Liver (tissue), 8 donors: ENCODE measurements at regions not wholly inside any gene's neighbourhood (a gene's known extent, or its start where the extent isn't known, plus 50 kb on each side); places are given as distances from the start of the nearest gene placed in this dataset.

Source experiments
- DNase-seq: peaks from one replicate; pipeline ENCODE4 v3.0.0-alpha.2; 2017; ENCODE audit warnings: low spot score
- H3K27ac ChIP-seq, 2 donors: one replicate each; pipeline ENCODE4 v1.7.0; 2013; ENCODE audit warnings: inconsistent platforms in 2 of 2, low read length in 2 of 2, control low read depth in 1 of 2, low read depth in 1 of 2, mild to moderate bottlenecking in 1 of 2
- H3K27me3 ChIP-seq, 4 donors: one replicate each; pipeline versions ENCODE4 v1.6.1 to v1.7.0; 2013; ENCODE audit warnings: low read length in 3 of 4, inconsistent platforms in 1 of 4, mild to moderate bottlenecking in 1 of 4, moderate library complexity in 1 of 4; ENCODE audit not compliant: control insufficient read depth in 4 of 4, insufficient read depth in 4 of 4
- H3K36me3 ChIP-seq, 4 donors: one replicate each; pipeline versions ENCODE4 v1.6.1 to v1.7.0; 2013; ENCODE audit warnings: low read length in 3 of 4, mild to moderate bottlenecking in 3 of 4, low read depth in 1 of 4, moderate library complexity in 1 of 4; ENCODE audit not compliant: control insufficient read depth in 4 of 4, insufficient read depth in 3 of 4
- H3K4me1 ChIP-seq, 4 donors: one replicate each; pipeline versions ENCODE4 v1.6.1 to v1.7.0; 2013; ENCODE audit warnings: low read length in 3 of 4, mild to moderate bottlenecking in 3 of 4, moderate library complexity in 1 of 4; ENCODE audit not compliant: control insufficient read depth in 4 of 4, insufficient read depth in 4 of 4
- H3K4me3 ChIP-seq, 3 donors: one replicate each; pipeline versions ENCODE4 v1.6.1 to v1.7.0; 2013; ENCODE audit warnings: low read length in 3 of 3, control low read depth in 1 of 3, low read depth in 1 of 3, mild to moderate bottlenecking in 1 of 3
- H3K9ac ChIP-seq, 2 donors: one replicate each; pipeline ENCODE4 v1.7.0; 2013; ENCODE audit warnings: low read length in 2 of 2, mild to moderate bottlenecking in 2 of 2, moderate library complexity in 2 of 2, control low read depth in 1 of 2, low read depth in 1 of 2
- H3K9me3 ChIP-seq, 4 donors: one replicate each; pipeline versions ENCODE4 v1.6.1 to v1.7.0; 2013; ENCODE audit warnings: low read length in 3 of 4; ENCODE audit not compliant: control insufficient read depth in 4 of 4
- CTCF ChIP-seq: fragments of 150-350 bp; IDR thresholded peaks from 2 replicates; pipeline ENCODE4 v1.5.1; 2017; ENCODE audit warnings: improper control_type of control experiment, low read depth, low read length; ENCODE audit not compliant: missing input control
- EGR1 ChIP-seq, 2 donors: IDR thresholded peaks; 2 replicates each; pipeline ENCODE4 v1.6.1; 2016 to 2018; ENCODE audit warnings: antibody characterized with exemption in 2 of 2, low read depth in 2 of 2
- FOXA1 ChIP-seq: IDR thresholded peaks from 2 replicates; pipeline ENCODE4 v1.6.1; 2016; ENCODE audit warnings: antibody characterized with exemption
- FOXA2 ChIP-seq: IDR thresholded peaks from 2 replicates; pipeline ENCODE4 v1.6.1; 2016; ENCODE audit warnings: antibody characterized with exemption
- GABPA ChIP-seq, 2 donors: IDR thresholded peaks in 1 of 2; conservative IDR thresholded peaks in 1 of 2; 2 replicates each; pipeline ENCODE4 v1.6.1; 2016; ENCODE audit warnings: antibody characterized with exemption in 2 of 2, mild to moderate bottlenecking in 1 of 2, moderate library complexity in 1 of 2
- HNF4A ChIP-seq, 2 donors: conservative IDR thresholded peaks; 2 replicates each; pipeline ENCODE4 v1.6.1; 2016; ENCODE audit warnings: antibody characterized with exemption in 2 of 2, mild to moderate bottlenecking in 2 of 2
- HNF4G ChIP-seq: IDR thresholded peaks from 2 replicates; pipeline ENCODE4 v1.6.1; 2016; ENCODE audit warnings: antibody characterized with exemption
- JUND ChIP-seq, 2 donors: IDR thresholded peaks; 2 replicates each; pipeline ENCODE4 v1.6.1; 2016; ENCODE audit warnings: antibody characterized with exemption in 2 of 2
- MAX ChIP-seq: IDR thresholded peaks from 2 replicates; pipeline ENCODE4 v1.6.1; 2016; ENCODE audit warnings: antibody characterized with exemption
- NR2F2 ChIP-seq: IDR thresholded peaks from 2 replicates; pipeline ENCODE4 v1.6.1; 2016; ENCODE audit warnings: antibody characterized with exemption
- RAD21 ChIP-seq, 2 donors: IDR thresholded peaks; 2 replicates each; pipeline ENCODE4 v1.6.1; 2016; ENCODE audit warnings: antibody characterized with exemption in 2 of 2, mild to moderate bottlenecking in 2 of 2
- REST ChIP-seq: IDR thresholded peaks from 2 replicates; pipeline ENCODE4 v1.6.1; 2016; ENCODE audit warnings: antibody characterized with exemption, mild to moderate bottlenecking
- RXRA ChIP-seq, 2 donors: IDR thresholded peaks; 2 replicates each; pipeline ENCODE4 v1.6.1; 2017 to 2018; ENCODE audit warnings: antibody characterized with exemption in 2 of 2, mild to moderate bottlenecking in 1 of 2
- SP1 ChIP-seq: IDR thresholded peaks from 2 replicates; pipeline ENCODE4 v1.6.1; 2018; ENCODE audit warnings: antibody characterized with exemption, mild to moderate bottlenecking
- TAF1 ChIP-seq: conservative IDR thresholded peaks from 2 replicates; pipeline ENCODE4 v1.6.1; 2016; ENCODE audit warnings: antibody characterized with exemption, mild to moderate bottlenecking
- YY1 ChIP-seq: IDR thresholded peaks from 2 replicates; pipeline ENCODE4 v1.6.1; 2016; ENCODE audit warnings: antibody characterized with exemption, mild to moderate bottlenecking
- WGBS: extraction: QIAGEN DNeasy Blood & Tissue Kit; methylation state at CpG from one replicate; pipeline ENCODE4 v1.1.7; 2013; 5-methylcytosine and 5-hydroxymethylcytosine counted together
- TF ChIP-seq, protein P1 (sequence below): IDR thresholded peaks from 2 replicates; pipeline ENCODE4 v1.6.1; 2016; ENCODE audit warnings: antibody characterized with exemption
- TF ChIP-seq, protein P2 (sequence below): IDR thresholded peaks from 2 replicates; pipeline ENCODE4 v1.6.1; 2016; ENCODE audit warnings: antibody characterized with exemption
- donor health status: healthy.
- donor health status: healthy.
- donor health status: healthy.
- donor health status: healthy.
- donor health status: healthy.

- Histone ChIP-seq H3K27me3 (peaks cover 0 to 3% (median 0%) of the 10 kb centered on the region in 4 donors), H3K9ac (no peak overlapping the region), H3K9me3 (no peaks in the 10 kb centered on the region), H3K4me1 (no peaks in the 10 kb centered on the region), H3K27ac (no peak overlapping the region), H3K4me3 (no peak overlapping the region), H3K36me3 (no peaks in the 10 kb centered on the region)
- DNase-seq, result no peak
- 75% methylated on average over 6 of the region's 6 CpGs for WGBS
- no peak for TF ChIP-seq MAX
These were observed 94.9 kb upstream of the TMPO start for GRCh38 chr12:98420461-98420860.

DNA sequence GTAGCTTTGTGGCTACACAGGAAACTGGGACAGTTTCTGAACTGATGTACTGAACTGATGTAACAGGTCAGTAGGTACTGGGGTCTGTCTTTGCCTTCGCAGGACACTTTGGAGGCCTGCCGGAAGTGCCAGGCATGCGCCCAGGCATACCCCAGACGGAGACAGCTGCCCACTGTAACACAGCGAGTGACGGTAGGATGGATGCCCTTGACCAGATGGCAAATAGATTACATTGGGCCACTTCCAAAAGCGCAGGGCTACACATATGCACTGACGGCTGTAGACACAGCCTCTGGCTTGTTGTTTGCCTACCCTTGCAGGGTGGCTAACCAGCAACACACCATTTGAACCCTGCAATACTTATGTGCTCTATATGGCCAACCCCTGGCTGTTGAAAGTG is 94.1 kb upstream of the TMPO start:
- Histone ChIP-seq H3K4me3 (no peak overlapping the region), H3K27ac (no peak overlapping the region), H3K27me3 (no peaks in the 10 kb centered on the region), H3K4me1 (no peaks in the 10 kb centered on the region), H3K9ac (no peak overlapping the region), H3K36me3 (no peaks in the 10 kb centered on the region), H3K9me3 (no peaks in the 10 kb centered on the region)
- 92% methylated on average over 8 of the region's 8 CpGs for WGBS
- no peak for TF ChIP-seq NR2F2
- no peak for TF ChIP-seq HNF4A (conservative IDR thresholded peaks at IDR 0.05)
- TF ChIP-seq RAD21 (IDR thresholded peaks at IDR 0.05), result no peak
- TF ChIP-seq CTCF, result no peak
- TF ChIP-seq, protein P1, sequence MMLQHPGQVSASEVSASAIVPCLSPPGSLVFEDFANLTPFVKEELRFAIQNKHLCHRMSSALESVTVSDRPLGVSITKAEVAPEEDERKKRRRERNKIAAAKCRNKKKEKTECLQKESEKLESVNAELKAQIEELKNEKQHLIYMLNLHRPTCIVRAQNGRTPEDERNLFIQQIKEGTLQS, result no peak
- TF ChIP-seq FOXA2, result no peak
- TF ChIP-seq HNF4G, result no peak
- no peak for DNase-seq

DNA sequence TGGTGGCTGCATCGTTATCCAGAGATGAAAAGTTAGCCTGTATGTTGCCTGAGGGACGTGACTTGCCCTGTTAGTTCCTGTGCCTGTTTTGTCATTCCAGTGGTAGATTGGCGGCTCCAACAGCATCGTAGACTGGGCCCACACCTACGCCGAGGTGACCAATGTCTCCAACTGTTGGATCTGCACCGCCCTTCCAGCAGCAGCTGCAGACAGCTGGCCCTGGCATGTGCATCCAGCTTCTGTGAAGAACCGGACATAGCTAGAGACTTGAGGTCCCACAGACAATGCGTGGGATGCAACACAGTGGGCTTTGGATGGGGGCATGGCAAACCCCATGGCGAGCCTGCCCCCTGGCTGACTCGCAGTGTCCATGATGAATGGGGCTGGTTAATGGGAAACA is 93.0 kb upstream of the TMPO start:
- 93% methylated on average over 11 of the region's 11 CpGs for WGBS
- H3K27ac ChIP-seq, result no peak overlapping the region
- no peak for DNase-seq
- H3K9me3 ChIP-seq, result no peaks in the 10 kb centered on the region
- no peaks in the 10 kb centered on the region for H3K36me3 ChIP-seq
- H3K9ac ChIP-seq, result no peak overlapping the region
- H3K27me3 ChIP-seq, result no peaks in the 10 kb centered on the region
- no peak for TF ChIP-seq JUND (IDR thresholded peaks at IDR 0.05)
- TF ChIP-seq GABPA (IDR thresholded peaks at IDR 0.05 in 1 of 2, conservative IDR thresholded peaks at IDR 0.05 in 1 of 2), result no peak
- TF ChIP-seq SP1, result no peak
- TF ChIP-seq HNF4A (conservative IDR thresholded peaks at IDR 0.05), result no peak
- TF ChIP-seq FOXA1, result no peak
- TF ChIP-seq RAD21 (IDR thresholded peaks at IDR 0.05), result no peak
- no peak for TF ChIP-seq CTCF
- TF ChIP-seq, protein P1, result no peak
- TF ChIP-seq TAF1, result no peak
- no peak for TF ChIP-seq FOXA2
- no peak for TF ChIP-seq NR2F2
- TF ChIP-seq, protein P2, sequence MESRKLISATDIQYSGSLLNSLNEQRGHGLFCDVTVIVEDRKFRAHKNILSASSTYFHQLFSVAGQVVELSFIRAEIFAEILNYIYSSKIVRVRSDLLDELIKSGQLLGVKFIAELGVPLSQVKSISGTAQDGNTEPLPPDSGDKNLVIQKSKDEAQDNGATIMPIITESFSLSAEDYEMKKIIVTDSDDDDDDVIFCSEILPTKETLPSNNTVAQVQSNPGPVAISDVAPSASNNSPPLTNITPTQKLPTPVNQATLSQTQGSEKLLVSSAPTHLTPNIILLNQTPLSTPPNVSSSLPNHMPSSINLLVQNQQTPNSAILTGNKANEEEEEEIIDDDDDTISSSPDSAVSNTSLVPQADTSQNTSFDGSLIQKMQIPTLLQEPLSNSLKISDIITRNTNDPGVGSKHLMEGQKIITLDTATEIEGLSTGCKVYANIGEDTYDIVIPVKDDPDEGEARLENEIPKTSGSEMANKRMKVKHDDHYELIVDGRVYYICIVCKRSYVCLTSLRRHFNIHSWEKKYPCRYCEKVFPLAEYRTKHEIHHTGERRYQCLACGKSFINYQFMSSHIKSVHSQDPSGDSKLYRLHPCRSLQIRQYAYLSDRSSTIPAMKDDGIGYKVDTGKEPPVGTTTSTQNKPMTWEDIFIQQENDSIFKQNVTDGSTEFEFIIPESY, result no peak
- TF ChIP-seq YY1, result no peak
- no peak for TF ChIP-seq MAX
- no peak for TF ChIP-seq REST
- no peak for TF ChIP-seq HNF4G
- TF ChIP-seq RXRA (IDR thresholded peaks at IDR 0.05), result no peak
- no peak for TF ChIP-seq EGR1 (IDR thresholded peaks at IDR 0.05; ENCODE audit: low read depth in 2 of 2)
- no peaks in the 10 kb centered on the region for H3K4me1 ChIP-seq
- no peak overlapping the region for H3K4me3 ChIP-seq
